HG02970 (cell line): ENCODE measurements at regions not wholly inside any gene's neighbourhood (a gene's known extent, or its start where the extent isn't known, plus 50 kb on each side); places are given as distances from the start of the nearest gene placed in this dataset.
A peak's percentile ranks its signal among the peaks of the same experiment; 100 is the strongest.

ENCODE experiments used
- ATAC-seq: cut with Tn5 transposase; IDR thresholded peaks from one replicate; pipeline ENCODE4 v1.9.1; 2021; ENCODE audit warnings: mild to moderate bottlenecking, moderate library complexity, moderate number of reproducible peaks; ENCODE audit not compliant: unreplicated experiment, low FRiP score

DNA sequence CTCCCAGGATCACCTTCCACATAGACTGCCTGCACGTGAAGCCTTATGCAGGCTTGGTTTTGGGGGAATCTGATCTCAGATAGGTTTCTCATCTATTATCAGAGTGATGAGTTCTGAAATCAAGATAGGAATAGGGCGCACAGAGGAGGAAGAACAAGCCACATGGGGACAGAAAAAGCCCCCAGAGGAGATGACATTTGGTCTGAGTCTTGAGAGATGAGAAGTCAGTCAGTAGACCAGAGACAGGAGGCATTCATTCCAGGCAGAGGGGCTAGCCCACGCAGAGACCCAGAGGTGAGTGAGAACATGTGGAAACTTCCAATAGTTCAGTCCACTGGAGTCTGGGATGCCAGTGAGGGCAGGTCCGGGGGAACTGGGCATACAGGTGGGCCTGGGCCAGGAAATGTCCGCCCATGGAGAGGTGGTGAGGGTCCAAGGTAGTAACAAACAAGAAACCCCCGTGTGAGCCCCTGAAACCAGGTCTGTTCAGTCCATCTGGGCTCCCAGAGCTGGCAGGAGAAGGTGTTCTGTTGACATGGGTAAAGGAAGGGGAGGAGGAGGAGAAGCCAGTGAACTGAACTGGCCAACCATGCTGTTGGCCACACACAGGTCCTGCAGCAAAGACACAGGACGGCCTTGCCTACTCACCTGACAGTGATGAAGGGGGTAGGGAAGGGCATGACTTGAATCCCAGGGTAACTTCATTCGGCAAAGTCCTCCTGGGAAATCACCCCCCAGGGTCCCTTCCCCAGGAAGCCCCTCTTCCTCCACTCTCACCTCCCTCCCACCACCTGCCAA, 69.3 kb upstream of the SMNDC1 start:
- ATAC-seq = no peak

DNA sequence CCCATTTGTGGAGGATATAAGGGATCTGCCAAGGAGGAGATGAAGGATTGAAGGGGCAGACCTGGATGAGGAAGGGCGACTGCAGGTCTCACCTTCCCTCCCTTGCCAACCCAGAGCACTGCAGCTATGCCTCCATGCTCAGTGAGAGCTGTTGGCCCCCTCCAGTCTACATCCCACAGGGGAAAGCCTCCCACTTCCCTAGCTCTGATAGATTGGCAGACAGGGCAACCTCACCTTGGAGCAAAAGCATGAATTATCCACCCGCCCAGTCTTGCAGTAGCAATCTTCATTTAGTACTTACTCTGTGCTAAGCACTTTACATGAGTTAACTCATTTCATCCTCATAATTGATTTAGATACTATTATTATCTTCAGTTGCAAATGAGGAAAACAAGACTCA, 70.4 kb upstream of the SMNDC1 start:
- ATAC-seq = no peak

DNA sequence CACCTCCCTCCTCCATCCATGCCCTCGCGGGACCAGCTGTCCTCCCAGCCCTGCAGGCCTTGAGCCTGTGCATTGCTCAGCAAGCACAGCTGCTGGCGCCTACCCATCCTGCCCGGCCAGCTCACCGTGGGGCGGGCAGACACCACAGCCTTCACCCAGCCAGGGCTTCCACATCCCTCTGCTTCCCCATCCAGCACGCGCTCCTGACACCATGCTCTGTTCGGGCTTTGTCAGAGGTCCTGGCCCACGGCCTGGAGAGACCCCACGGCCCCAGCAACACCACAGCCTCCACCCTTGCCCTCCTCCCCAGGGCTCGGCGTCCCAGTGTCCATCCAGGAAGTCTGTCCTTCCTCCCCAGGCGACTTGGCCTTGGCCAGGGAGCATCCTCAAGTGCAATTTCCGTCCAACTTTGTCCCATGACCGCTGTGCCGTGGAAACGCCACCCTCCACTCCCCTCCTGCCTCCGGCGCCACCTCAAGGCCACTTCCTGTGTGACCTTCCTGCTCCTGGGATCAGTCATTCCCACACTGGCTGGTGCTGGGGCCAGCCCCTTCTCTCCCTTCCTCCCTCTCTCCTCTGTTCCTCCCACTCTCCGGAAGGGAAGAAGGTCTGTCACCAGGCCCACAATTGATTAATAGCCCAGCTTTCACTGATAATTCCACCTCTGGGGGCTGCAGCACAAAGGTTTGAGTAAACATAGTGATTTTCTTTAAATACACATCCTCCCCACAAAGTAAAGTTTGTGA, 71.5 kb upstream of the SMNDC1 start:
- no peak for ATAC-seq

DNA sequence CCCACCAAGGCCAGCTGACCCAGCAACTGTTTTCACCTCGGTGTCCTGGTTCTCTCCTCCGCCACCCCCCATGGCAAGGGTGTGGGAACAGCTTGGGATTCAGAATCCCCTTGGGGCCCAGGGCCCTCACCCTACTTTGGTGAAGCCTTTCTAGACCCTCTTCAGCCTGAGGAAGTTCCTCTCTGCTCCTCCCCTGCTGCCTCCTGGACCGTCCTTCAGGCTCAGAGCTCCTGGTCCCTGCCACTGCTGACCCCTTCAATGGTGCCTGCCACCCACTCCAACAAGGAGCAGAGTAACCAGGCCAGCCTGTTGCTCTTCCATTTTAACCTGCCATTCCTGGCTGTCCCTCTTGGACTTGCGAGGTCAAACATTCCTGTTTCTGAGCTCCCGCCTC, 72.0 kb upstream of the SMNDC1 start:
- no peak for ATAC-seq

DNA sequence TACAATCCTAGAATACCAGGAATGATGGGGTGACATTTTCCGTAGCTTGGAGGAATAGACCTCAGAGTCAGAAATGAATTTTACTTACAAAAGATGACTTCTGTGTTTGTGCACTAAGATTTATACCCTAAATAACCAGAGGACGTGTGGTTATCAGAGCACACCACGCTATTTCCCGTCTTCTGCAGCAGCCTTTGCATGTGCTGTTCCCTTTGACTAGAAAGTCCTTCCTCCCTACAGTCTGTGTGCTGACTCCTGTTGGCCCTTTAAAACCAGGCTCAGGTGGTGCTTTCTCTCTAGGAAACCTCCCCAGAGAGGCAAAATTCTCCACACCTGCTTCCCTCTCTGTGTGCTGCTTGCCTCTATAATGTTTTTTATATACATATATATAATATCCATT, 73.3 kb upstream of the SMNDC1 start:
- no peak for ATAC-seq

DNA sequence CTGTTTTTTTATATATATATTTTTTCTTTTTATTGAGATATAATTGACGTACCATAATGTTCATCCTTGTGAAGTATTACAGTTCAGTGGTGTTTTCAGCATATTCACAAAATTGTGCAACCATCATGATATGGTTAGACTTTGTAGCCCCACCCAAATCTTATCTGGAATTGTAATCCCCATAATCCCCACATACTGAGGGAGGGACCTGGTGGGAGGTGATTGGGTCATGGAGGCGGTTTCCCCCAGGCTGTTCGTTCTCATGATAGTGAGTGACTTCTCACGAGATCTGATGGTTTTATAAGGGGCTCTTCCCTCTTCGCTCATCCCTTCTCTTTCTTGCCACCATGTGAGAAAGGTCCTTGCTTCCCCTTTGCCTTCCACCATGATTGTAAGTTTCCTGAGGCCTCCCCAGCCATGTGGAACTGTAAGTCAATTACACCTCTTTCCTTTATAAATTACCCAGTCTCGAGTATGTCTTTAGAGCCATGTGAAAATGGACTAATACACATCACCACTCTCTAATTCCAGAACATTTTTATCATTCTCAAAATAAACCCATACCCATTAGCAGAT, 73.9 kb upstream of the SMNDC1 start:
- no peak for ATAC-seq

DNA sequence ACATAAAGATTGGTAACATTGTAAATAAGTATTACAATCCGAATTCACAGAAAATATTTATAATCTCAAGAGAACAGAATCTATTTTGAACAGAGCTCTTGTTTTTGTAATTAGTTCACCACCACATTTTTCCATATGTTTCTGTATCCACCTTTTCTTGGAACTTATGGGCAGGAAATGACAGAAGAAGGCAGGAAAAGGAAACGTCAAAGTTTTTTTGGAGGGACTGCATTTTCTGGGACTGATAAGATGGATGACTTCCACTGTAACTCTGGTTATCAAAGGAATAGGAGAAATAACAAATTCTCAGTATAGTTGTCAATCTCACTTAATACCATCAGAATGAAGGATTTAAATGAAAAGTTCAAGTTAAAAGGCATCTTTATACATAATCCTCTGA, 75.1 kb upstream of the SMNDC1 start:
- ATAC-seq = no peak

DNA sequence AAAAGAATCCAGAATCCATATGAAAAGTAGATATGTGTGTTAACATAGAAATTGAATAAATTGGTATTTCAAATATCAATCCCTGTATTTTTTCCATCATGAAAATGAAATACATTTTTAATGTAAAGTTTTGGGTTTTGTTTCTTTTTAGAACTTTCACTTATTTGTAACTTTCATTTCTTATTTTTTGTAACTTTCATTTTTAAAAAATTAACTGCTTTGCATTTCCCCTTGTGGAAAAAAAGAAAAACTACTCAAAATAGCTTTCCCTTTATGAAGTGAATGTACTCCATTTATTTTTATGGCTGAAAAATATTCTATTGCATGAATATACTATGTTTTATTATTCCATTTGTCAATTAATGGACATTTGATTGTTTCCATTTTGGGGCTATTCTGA, 75.6 kb upstream of the SMNDC1 start:
- no peak for ATAC-seq

DNA sequence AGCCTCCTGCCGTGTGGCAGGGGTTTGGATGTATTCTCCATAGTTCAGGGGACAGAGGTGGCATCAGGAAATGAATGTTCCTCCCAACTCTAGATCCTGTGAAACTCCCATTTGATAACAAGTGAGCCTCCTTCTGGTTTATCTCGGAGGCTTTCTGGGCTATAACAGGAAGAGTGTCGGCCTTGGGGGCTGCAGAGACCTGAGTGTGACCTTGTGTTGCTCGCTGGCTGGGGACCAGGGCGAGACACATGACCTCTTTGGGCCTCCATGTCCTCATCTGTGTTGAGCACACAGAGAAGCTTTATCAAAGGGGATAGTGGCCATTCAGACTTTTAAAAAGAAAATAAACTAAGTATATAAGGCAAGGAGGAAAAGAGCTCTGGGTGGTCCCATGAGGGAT, 78.0 kb upstream of the SMNDC1 start:
- ATAC-seq = no peak

DNA sequence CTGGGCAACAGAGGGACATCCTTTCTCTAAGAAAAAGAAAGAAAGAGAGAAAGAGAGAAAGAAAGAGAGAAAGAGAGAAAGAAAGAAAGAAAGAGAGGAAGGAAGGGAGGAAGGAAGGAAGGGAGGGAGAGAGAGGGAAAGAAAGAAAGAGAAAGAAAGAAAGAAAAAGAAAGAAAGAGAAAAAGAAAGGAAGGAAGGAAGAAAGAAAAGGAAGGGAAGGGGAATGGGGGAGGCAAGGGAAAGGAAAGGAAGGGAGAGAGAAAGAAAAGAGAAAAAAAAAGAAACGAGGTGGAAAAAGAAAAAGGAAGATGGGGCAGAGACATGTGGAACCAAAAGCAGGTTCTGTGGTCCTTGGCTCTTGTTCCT, 82.9 kb upstream of the SMNDC1 start:
- ATAC-seq = no peak

DNA sequence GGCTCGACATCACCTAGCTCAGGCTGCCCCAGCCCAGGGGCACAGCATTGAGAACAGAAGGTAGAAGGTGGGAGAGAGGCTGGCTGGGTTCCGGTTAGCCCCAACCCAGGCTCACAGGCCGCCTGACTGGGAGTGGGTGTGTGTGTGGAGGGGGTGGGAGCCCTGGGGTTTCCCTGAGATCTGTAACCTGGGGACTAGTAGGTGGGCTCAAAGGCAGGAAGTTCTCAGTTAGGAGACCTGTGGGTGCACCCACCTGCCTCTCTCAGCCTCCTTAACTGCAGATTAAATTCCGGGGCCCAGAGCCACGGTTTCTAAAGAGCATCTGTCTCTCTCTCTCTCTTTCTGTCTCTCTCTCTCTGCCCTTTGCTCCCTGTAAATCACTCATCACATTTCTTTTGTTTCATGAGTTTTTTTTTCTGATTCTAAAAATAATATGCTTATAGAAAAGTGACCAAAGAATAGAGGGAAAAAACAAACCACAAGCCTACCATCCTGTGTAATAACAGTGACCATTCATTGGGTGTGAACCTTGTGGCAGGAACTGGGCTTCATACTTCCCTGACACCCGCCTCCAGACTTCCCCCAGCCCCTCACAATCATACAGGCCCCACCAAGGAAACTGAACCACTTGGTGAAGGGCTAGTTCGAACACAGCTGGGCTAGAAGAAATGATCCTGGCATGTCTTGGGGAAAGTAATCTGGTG, 83.4 kb upstream of the SMNDC1 start:
- peak; percentile 73 for ATAC-seq

DNA sequence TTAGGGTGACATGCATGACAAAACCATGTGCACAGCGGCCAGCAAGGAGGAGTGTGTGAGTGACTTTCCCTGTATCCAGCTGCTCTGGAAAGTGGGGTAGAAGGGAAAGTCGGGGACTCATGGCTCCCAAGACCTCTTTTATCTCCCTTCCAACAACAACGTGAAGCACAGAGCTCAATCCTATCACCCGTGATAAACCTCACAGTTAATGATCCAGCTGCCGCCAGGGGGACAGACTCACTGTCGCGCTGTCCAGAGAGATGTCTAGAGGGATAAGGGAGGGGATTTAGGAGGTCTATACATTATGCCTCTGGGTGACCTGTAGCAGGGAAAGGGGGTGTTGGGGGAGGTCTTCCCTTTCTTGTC, 84.0 kb upstream of the SMNDC1 start:
- no peak for ATAC-seq

DNA sequence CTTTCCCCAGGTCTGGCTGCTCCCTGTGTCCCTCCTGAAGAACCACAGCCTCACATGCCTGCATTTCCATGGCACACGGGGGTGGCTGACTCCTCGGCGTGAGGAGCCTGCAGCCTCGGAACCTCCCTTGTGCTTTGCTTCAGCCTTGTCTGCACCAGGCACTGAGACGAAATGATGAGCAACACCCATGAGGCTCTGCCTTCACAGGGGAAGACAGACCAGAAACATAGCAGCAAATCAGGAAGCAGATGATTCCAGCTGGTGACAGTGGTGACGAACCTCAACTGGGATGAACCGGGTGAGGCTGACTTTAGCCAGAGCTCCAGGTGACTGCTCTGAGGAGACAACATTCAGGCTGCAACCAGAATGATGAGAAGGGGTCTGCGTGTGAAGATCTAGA, 84.5 kb upstream of the SMNDC1 start:
- no peak for ATAC-seq

DNA sequence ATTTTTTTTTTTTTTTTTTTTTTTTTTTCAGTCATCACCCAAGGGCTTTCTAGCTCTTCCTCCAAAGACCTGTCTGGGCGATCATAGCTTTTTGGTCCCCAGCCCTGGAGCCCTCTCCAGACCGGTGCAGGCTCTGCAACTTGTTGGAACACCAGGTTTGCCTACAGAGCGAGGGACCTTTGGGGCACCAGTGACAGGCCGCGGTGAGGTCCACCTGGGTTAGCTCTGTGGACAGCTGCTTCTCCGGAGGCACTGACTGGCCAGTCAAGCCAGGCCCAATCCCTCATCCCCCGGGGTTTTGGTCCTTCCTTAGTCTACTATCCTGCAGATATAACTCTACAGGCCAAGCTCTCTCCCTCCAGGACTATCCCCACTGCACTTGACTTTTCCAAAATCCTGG, 86.8 kb upstream of the SMNDC1 start:
- ATAC-seq = no peak

DNA sequence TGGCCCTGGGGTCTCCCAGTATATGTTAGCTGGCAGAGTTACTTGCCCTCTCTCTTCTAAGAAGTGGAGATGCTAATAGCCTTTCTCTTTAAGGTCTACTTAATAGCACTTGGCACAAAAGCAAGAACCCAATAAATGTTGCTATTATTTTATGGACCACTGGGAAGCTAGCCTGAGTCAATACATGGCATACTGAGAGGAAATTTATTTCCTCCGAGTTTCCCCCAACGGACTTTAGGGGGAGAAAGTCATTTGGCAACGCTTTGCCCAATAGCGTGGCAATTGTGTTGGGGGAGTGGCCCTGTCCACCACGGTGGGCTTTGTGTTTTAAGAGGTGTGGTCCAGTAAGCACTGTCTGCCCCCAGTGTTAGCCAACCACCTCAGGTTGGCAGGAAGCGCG, 87.4 kb upstream of the SMNDC1 start:
- no peak for ATAC-seq

DNA sequence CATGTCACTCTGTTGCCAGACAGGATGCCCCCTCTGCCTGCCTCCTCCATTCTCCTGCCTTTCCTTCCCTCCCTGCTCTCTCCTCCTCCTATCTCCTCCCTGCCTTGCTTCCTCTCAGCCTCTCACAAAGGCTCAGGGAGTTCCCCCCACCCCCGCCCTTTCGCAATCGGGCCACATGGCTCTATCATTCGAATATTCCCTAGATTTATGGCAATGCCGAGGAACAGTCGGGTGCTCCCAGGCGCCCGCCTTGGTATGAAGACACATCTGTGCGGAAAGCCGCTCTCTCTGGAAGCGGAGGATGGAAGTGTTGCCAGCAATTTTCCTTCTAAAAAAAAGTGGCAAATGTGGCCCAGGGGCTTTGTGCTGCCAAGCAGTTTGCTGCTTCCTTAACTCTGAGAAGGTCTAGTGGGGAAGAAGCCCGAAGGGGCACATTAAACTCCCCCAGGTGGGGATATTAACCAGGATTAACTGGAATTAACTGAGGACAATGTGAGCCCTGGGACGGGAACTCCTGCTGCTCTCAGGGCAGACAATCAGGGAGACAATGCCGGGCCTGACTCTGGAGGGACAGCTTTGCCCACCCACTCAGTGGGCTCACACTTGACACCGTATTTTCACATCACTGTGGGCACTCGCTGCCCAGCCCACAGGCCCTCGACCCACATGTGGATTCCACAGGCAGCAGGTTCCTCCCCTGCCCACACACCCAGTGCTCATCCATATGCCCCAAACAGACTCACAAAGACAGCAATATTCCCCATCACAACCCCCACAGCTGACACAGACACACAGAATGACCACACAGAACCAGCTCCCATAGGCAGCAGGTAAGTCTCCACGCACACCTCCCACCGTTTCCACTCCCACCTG, 88.4 kb upstream of the SMNDC1 start:
- no peak for ATAC-seq

DNA sequence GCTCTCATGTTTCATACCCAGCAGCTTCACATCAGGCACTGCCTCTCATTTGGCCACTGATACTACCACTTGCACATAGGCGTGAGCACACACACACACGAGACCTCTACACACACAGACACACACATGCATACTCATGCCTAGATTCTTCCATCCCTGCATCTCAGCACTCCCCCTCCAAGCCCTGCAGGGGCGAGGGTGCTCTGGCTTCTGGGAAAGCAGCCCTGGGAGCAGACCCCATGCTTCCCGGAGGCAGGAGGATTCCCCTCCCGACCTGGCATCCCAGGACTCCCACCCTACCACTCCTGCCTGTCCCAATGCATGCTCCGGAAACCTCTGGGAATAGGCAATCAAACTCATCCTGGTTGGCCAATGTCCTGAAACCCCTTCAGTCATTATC, 89.1 kb upstream of the SMNDC1 start:
- ATAC-seq = no peak

DNA sequence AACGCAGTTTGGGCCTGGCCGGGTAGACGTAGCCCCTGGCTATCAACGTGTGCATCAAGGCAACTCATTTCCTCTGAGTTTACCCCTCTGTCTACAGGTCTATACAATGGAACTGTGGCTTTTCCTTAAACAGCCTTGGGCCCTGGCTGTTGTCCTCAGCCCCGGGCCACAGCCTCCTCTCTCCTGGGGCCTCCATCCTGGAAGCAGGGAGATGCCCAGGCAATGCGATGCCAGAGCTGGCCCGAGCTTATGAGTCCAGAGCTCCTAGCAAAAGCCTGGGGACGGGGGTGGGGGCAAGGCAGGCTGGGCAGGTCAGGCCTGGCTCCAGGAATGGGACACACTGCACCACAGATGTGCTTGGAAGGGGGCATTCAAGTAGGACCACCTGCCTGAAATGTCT, 89.6 kb upstream of the SMNDC1 start:
- ATAC-seq = no peak

DNA sequence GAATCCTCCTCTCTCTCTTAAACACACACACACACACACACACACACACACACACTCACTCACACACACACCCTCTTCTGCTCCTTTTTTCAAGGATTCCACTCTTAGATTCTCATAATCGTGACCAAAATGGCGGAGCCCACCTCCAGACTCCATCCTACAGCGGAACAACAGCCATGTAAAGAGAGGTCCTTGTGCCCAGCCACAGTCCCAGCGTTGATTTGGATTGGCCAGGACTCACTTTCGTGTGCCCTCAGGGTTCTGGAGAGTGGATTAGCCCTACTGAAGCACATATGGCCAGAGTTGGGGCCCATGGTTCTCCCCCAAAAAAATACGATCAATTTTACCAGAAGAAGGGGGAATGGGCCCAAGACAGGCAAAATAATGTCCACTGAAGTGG, 90.2 kb upstream of the SMNDC1 start:
- no peak for ATAC-seq
